ENCODE measurements at regions not wholly inside any gene's neighbourhood (a gene's known extent, or its start where the extent isn't known, plus 50 kb on each side); places are given as distances from the start of the nearest gene placed in this dataset.

DNA sequence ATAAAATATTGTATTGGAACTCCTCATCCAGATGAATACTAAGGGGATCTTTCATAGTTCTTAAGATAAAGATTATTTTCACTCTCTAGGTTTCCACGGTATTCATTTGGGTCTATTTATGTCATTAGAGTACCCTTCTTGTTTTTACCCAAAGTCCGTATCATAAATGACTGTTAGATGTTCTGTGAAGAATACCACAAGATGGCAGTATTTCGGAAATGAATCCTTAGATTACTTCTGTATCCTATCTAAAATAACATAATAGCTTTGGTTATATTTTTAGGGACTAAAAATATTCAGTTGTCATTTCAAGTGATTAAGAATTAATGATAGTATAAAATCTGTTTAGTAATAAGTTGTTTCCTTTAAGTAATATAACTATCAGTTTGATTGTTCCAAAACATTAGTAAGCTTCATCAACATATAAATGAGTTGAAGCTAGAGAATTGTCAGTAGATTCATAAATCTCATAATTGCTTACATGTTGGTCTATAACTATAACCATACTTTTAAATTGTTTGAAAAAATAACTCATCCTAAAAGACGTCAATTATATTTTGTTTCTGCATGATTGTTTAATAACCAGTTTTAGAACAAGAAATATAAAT, 337.5 kb upstream of the KCND2 start:
- TF ChIP-seq, protein P1, sequence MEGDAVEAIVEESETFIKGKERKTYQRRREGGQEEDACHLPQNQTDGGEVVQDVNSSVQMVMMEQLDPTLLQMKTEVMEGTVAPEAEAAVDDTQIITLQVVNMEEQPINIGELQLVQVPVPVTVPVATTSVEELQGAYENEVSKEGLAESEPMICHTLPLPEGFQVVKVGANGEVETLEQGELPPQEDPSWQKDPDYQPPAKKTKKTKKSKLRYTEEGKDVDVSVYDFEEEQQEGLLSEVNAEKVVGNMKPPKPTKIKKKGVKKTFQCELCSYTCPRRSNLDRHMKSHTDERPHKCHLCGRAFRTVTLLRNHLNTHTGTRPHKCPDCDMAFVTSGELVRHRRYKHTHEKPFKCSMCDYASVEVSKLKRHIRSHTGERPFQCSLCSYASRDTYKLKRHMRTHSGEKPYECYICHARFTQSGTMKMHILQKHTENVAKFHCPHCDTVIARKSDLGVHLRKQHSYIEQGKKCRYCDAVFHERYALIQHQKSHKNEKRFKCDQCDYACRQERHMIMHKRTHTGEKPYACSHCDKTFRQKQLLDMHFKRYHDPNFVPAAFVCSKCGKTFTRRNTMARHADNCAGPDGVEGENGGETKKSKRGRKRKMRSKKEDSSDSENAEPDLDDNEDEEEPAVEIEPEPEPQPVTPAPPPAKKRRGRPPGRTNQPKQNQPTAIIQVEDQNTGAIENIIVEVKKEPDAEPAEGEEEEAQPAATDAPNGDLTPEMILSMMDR (IDR thresholded peaks at IDR 0.05; ENCODE audit: insufficient read depth, low read length, poor library complexity, severe bottlenecking): no peak
- TF ChIP-seq EZH2phosphoT487 (conservative IDR thresholded peaks at IDR 0.05; ENCODE audit: low read length): no peak
